ENCODE measurements at regions not wholly inside any gene's neighbourhood (a gene's known extent, or its start where the extent isn't known, plus 50 kb on each side); places are given as distances from the start of the nearest gene placed in this dataset.
A peak's percentile ranks its signal among the peaks of the same experiment; 100 is the strongest.

DNA sequence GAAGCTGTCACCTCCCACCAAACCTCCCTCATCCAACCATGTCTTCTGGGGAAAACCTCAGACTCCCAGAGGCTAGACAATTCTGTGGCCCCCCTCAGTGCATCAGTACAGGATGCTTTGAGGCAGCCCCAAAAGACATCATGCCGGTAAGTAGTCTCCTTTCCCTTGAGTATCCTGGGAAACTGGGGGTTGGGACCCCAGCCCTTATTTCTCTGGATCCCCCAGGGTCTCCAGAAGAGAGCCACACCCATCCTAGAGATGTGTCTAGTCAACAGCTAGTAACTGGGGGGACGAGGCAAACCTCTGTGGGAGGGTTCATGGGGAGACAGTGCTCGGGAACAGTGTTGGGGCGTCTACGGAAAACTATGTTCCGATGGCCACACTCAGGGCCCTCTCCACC lies 974.2 kb upstream of the TMEM132C start:
- no peak overlapping the region for H2AFZ ChIP-seq (ENCODE audit: low read length)
- no peak overlapping the region for H3K27ac ChIP-seq (ENCODE audit: low read length)
- no peaks in the 10 kb centered on the region for H3F3A ChIP-seq (ENCODE audit: low read length, unreplicated experiment)
- ChIA-PET POLR2A (ENCODE audit: unreplicated experiment) (no interaction called here), CTCF (interaction anchor here (1.0 to 1.6 kb wide), 4 partner anchors 142 to 217 kb away, joined by 3 to 12 read pairs (median 5); no protein-coding TSS in a partner anchor)
- ATAC-seq (no peak), DNase-seq (no peak)
- H3K79me2 ChIP-seq (ENCODE audit: low read length): no peaks in the 10 kb centered on the region
- H3K4me3 ChIP-seq (ENCODE audit: low read length): no peak overlapping the region
- TF ChIP-seq, protein P1, sequence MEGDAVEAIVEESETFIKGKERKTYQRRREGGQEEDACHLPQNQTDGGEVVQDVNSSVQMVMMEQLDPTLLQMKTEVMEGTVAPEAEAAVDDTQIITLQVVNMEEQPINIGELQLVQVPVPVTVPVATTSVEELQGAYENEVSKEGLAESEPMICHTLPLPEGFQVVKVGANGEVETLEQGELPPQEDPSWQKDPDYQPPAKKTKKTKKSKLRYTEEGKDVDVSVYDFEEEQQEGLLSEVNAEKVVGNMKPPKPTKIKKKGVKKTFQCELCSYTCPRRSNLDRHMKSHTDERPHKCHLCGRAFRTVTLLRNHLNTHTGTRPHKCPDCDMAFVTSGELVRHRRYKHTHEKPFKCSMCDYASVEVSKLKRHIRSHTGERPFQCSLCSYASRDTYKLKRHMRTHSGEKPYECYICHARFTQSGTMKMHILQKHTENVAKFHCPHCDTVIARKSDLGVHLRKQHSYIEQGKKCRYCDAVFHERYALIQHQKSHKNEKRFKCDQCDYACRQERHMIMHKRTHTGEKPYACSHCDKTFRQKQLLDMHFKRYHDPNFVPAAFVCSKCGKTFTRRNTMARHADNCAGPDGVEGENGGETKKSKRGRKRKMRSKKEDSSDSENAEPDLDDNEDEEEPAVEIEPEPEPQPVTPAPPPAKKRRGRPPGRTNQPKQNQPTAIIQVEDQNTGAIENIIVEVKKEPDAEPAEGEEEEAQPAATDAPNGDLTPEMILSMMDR (conservative IDR thresholded peaks at IDR 0.05; ENCODE audit: low read depth, low read length): no peak
- TF ChIP-seq EZH2 (IDR thresholded peaks at IDR 0.05; ENCODE audit: low read length, unreplicated experiment): no peak
- no peak for TF ChIP-seq EZH2phosphoT487 (IDR thresholded peaks at IDR 0.05; ENCODE audit: borderline replicate concordance, low read length)
- H3K27me3 ChIP-seq (ENCODE audit: low read length): no peaks in the 10 kb centered on the region
- no TSS peak for BruUV-seq (replicated peaks)
- no peaks in the 10 kb centered on the region for H3K9me3 ChIP-seq (ENCODE audit: low read length)
- H3K4me1 ChIP-seq (ENCODE audit: insufficient read depth, low read length): peaks cover 9% of the 10 kb centered on the region
- H3K4me2 ChIP-seq (ENCODE audit: low read length): no peak overlapping the region
- no peak overlapping the region for H3K9ac ChIP-seq (ENCODE audit: low read length)
- H3K36me3 ChIP-seq (ENCODE audit: low read depth, low read length): no peaks in the 10 kb centered on the region
- no peaks in the 10 kb centered on the region for H3K9me2 ChIP-seq (replicated peaks; ENCODE audit: low read length)
- intact Hi-C loops (cut with micrococcal nuclease): loop anchor here (1.0 to 5.0 kb wide), 7 partner anchors 90 to 775 kb away; no protein-coding TSS in a partner anchor
- H4K20me1 ChIP-seq (ENCODE audit: low read length): no peaks in the 10 kb centered on the region

DNA sequence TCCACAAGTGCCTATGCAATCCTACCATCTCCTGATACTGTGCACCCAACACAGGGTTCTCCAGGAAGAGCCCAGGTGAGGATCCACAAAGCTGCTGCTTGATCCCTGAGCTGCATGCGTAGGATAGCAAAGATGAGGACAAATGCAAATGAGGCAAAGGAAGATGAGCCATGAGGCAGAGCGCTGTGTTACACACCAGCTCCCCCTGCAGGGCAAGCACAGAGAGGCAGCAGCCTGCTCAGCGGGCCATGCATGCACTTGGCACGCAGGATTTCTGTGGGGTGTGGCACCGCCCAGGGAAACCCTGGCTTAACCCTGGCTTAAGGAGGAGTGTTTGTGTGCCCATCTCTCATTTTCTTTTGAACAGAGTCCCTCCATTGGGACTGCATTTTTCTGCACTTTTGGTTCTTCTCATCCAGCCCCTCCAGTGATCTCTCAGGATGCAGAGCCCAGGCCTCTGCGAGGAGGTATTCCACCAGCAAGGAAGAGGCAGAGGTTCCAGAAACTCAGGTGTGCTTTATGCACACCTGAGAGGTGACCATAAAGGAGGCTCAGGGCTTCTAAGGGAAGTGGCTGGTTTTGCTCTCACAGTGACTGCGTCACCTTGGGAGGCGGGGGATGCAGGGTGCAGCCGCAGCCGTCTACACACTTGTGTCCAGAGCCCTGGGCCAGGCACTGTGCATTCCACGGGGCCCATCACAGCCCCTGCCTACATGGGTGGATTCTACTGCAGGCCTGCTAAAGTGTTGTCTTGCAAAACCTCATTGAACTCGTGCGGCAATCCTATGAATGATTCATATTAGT lies 973.3 kb upstream of the TMEM132C start:
- Histone ChIP-seq H2AFZ (ENCODE audit: low read length) (peak overlapping the region; percentile 53; the same call in 1 of the 2 replicates), H3K27me3 (ENCODE audit: low read length) (no peaks in the 10 kb centered on the region), H3K79me2 (ENCODE audit: low read length) (no peaks in the 10 kb centered on the region), H3K36me3 (ENCODE audit: low read depth, low read length) (no peaks in the 10 kb centered on the region), H3K9me3 (ENCODE audit: low read length) (0 out of 2 replicates have a peak, but pooled peaks cover under 1% of the 10 kb centered on the region), H3K9ac (ENCODE audit: low read length) (0 out of 2 replicates have a peak overlapping the region, but pooled peaks have one; percentile 7), H3K27ac (ENCODE audit: low read length) (no peak overlapping the region), H3K4me1 (ENCODE audit: insufficient read depth, low read length) (peaks cover 9% of the 10 kb centered on the region), H3K9me2 (replicated peaks; ENCODE audit: low read length) (no peaks in the 10 kb centered on the region), H3K4me2 (ENCODE audit: low read length) (no peak overlapping the region), H3F3A (ENCODE audit: low read length, unreplicated experiment) (no peaks in the 10 kb centered on the region), H3K4me3 (ENCODE audit: low read length) (no peak overlapping the region), H4K20me1 (ENCODE audit: low read length) (no peaks in the 10 kb centered on the region)
- DNase-seq (peak; percentile 93), ATAC-seq (peak; percentile 98)
- no peak for TF ChIP-seq EZH2phosphoT487 (IDR thresholded peaks at IDR 0.05; ENCODE audit: borderline replicate concordance, low read length)
- TF ChIP-seq, protein P1 (conservative IDR thresholded peaks at IDR 0.05; ENCODE audit: low read depth, low read length): peak; percentile 99
- intact Hi-C loops (cut with micrococcal nuclease): loop anchor here (1.0 to 5.0 kb wide), 7 partner anchors 89 to 774 kb away; no protein-coding TSS in a partner anchor
- POLR2A ChIA-PET (ENCODE audit: unreplicated experiment): interaction anchor here (0.7 kb wide), 1 partner anchor 127 kb away, joined by 13 read pairs; no protein-coding TSS in a partner anchor
- CTCF ChIA-PET: interaction anchor here (1.1 to 1.6 kb wide), 3 partner anchors 143 to 218 kb away, joined by 3 to 12 read pairs (median 7); no protein-coding TSS in a partner anchor
- BruUV-seq (replicated peaks): no TSS peak

Measured in PC-3 (cell line).